ENCODE measurements at regions not wholly inside any gene's neighbourhood (a gene's known extent, or its start where the extent isn't known, plus 50 kb on each side); places are given as distances from the start of the nearest gene placed in this dataset.

DNA sequence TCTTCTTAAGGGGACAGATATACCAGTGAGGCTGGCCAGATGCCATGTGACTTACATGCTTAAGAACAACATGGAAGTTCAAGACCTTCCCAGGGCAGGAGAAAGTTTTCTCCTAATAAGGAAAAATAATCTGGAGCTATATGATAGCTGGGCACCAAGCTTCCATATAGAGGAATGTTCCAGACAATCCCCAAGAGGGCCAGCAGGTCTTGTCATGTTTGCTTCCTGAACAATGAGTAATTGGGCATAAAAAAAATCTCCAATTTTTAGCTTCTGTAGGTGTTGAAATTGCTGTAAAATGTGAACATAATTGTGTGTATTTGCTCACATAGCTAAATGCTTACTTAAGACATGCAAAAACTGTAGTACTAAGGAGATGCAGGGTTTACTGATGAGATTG is 809.5 kb upstream of the PIK3C3 start:
- Mint-ChIP-seq H3K27ac (no peak overlapping the region), H3K4me3 (no peak overlapping the region), H3K4me1 (peaks cover 10% of the 10 kb centered on the region; the same call in 2 of the 3 replicates), H3K9me3 (no peaks in the 10 kb centered on the region), H3K27me3 (ENCODE audit: insufficient read depth, low read depth, poor library complexity) (no peaks in the 10 kb centered on the region), H3K36me3 (ENCODE audit: low read depth) (no peaks in the 10 kb centered on the region)
- H3K4me2 ChIP-seq, result no peak overlapping the region
- H3F3A ChIP-seq (replicated peaks; ENCODE audit: low read depth), result no peaks in the 10 kb centered on the region
- no peaks in the 10 kb centered on the region for H3K36me3 ChIP-seq (ENCODE audit: insufficient read depth)
- no peaks in the 10 kb centered on the region for H3K9me2 ChIP-seq (ENCODE audit: insufficient read depth)
- no peaks in the 10 kb centered on the region for H3K79me2 ChIP-seq (replicated peaks; ENCODE audit: insufficient read depth)
- H2AFZ ChIP-seq, result no peak overlapping the region
- no peak for DNase-seq (ENCODE audit: low spot score)
- TF ChIP-seq ZNF114 (CRISPR knock-in tag; IDR thresholded peaks at IDR 0.05), result no peak
- no peak for TF ChIP-seq POLR2AphosphoS5 (IDR thresholded peaks at IDR 0.05; ENCODE audit: low read depth)
- TF ChIP-seq, protein P1, sequence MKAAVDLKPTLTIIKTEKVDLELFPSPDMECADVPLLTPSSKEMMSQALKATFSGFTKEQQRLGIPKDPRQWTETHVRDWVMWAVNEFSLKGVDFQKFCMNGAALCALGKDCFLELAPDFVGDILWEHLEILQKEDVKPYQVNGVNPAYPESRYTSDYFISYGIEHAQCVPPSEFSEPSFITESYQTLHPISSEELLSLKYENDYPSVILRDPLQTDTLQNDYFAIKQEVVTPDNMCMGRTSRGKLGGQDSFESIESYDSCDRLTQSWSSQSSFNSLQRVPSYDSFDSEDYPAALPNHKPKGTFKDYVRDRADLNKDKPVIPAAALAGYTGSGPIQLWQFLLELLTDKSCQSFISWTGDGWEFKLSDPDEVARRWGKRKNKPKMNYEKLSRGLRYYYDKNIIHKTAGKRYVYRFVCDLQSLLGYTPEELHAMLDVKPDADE (IDR thresholded peaks at IDR 0.05), result no peak
- TF ChIP-seq, protein P2, sequence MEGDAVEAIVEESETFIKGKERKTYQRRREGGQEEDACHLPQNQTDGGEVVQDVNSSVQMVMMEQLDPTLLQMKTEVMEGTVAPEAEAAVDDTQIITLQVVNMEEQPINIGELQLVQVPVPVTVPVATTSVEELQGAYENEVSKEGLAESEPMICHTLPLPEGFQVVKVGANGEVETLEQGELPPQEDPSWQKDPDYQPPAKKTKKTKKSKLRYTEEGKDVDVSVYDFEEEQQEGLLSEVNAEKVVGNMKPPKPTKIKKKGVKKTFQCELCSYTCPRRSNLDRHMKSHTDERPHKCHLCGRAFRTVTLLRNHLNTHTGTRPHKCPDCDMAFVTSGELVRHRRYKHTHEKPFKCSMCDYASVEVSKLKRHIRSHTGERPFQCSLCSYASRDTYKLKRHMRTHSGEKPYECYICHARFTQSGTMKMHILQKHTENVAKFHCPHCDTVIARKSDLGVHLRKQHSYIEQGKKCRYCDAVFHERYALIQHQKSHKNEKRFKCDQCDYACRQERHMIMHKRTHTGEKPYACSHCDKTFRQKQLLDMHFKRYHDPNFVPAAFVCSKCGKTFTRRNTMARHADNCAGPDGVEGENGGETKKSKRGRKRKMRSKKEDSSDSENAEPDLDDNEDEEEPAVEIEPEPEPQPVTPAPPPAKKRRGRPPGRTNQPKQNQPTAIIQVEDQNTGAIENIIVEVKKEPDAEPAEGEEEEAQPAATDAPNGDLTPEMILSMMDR (conservative IDR thresholded peaks at IDR 0.05; ENCODE audit: low read depth in 2 of 2), result no peak
- no peak for TF ChIP-seq NANOG (IDR thresholded peaks at IDR 0.05; ENCODE audit: borderline replicate concordance)
- TF ChIP-seq EZH2phosphoT487 (IDR thresholded peaks at IDR 0.05; ENCODE audit: unreplicated experiment), result no peak
- TF ChIP-seq JUNB (IDR thresholded peaks at IDR 0.05; ENCODE audit: unreplicated experiment), result no peak
- TF ChIP-seq, protein P3, sequence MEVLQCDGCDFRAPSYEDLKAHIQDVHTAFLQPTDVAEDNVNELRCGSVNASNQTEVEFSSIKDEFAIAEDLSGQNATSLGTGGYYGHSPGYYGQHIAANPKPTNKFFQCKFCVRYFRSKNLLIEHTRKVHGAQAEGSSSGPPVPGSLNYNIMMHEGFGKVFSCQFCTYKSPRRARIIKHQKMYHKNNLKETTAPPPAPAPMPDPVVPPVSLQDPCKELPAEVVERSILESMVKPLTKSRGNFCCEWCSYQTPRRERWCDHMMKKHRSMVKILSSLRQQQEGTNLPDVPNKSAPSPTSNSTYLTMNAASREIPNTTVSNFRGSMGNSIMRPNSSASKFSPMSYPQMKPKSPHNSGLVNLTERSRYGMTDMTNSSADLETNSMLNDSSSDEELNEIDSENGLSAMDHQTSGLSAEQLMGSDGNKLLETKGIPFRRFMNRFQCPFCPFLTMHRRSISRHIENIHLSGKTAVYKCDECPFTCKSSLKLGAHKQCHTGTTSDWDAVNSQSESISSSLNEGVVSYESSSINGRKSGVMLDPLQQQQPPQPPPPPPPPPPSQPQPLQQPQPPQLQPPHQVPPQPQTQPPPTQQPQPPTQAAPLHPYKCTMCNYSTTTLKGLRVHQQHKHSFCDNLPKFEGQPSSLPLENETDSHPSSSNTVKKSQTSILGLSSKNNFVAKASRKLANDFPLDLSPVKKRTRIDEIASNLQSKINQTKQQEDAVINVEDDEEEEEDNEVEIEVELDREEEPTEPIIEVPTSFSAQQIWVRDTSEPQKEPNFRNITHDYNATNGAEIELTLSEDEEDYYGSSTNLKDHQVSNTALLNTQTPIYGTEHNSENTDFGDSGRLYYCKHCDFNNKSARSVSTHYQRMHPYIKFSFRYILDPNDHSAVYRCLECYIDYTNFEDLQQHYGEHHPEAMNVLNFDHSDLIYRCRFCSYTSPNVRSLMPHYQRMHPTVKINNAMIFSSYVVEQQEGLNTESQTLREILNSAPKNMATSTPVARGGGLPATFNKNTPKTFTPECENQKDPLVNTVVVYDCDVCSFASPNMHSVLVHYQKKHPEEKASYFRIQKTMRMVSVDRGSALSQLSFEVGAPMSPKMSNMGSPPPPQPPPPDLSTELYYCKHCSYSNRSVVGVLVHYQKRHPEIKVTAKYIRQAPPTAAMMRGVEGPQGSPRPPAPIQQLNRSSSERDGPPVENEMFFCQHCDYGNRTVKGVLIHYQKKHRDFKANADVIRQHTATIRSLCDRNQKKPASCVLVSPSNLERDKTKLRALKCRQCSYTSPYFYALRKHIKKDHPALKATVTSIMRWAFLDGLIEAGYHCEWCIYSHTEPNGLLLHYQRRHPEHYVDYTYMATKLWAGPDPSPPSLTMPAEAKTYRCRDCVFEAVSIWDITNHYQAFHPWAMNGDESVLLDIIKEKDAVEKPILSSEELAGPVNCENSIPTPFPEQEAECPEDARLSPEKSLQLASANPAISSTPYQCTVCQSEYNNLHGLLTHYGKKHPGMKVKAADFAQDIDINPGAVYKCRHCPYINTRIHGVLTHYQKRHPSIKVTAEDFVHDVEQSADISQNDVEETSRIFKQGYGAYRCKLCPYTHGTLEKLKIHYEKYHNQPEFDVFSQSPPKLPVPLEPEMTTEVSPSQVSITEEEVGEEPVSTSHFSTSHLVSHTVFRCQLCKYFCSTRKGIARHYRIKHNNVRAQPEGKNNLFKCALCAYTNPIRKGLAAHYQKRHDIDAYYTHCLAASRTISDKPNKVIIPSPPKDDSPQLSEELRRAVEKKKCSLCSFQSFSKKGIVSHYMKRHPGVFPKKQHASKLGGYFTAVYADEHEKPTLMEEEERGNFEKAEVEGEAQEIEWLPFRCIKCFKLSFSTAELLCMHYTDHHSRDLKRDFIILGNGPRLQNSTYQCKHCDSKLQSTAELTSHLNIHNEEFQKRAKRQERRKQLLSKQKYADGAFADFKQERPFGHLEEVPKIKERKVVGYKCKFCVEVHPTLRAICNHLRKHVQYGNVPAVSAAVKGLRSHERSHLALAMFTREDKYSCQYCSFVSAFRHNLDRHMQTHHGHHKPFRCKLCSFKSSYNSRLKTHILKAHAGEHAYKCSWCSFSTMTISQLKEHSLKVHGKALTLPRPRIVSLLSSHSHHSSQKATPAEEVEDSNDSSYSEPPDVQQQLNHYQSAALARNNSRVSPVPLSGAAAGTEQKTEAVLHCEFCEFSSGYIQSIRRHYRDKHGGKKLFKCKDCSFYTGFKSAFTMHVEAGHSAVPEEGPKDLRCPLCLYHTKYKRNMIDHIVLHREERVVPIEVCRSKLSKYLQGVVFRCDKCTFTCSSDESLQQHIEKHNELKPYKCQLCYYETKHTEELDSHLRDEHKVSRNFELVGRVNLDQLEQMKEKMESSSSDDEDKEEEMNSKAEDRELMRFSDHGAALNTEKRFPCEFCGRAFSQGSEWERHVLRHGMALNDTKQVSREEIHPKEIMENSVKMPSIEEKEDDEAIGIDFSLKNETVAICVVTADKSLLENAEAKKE (CRISPR knock-in tag; IDR thresholded peaks at IDR 0.05), result no peak
- TF ChIP-seq ZNF331 (CRISPR knock-in tag; IDR thresholded peaks at IDR 0.05; ENCODE audit: low read depth), result no peak
- TF ChIP-seq, protein P4, sequence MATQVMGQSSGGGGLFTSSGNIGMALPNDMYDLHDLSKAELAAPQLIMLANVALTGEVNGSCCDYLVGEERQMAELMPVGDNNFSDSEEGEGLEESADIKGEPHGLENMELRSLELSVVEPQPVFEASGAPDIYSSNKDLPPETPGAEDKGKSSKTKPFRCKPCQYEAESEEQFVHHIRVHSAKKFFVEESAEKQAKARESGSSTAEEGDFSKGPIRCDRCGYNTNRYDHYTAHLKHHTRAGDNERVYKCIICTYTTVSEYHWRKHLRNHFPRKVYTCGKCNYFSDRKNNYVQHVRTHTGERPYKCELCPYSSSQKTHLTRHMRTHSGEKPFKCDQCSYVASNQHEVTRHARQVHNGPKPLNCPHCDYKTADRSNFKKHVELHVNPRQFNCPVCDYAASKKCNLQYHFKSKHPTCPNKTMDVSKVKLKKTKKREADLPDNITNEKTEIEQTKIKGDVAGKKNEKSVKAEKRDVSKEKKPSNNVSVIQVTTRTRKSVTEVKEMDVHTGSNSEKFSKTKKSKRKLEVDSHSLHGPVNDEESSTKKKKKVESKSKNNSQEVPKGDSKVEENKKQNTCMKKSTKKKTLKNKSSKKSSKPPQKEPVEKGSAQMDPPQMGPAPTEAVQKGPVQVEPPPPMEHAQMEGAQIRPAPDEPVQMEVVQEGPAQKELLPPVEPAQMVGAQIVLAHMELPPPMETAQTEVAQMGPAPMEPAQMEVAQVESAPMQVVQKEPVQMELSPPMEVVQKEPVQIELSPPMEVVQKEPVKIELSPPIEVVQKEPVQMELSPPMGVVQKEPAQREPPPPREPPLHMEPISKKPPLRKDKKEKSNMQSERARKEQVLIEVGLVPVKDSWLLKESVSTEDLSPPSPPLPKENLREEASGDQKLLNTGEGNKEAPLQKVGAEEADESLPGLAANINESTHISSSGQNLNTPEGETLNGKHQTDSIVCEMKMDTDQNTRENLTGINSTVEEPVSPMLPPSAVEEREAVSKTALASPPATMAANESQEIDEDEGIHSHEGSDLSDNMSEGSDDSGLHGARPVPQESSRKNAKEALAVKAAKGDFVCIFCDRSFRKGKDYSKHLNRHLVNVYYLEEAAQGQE (IDR thresholded peaks at IDR 0.05; ENCODE audit: unreplicated experiment), result no peak
- TF ChIP-seq STAT1 (IDR thresholded peaks at IDR 0.05; ENCODE audit: unreplicated experiment), result no peak
- no peak for TF ChIP-seq EZH2 (IDR thresholded peaks at IDR 0.05; ENCODE audit: low read depth, unreplicated experiment)
- no peak for TF ChIP-seq CREB1 (CRISPR knock-in tag; IDR thresholded peaks at IDR 0.05; ENCODE audit: low read depth)
- H4K20me1 ChIP-seq (replicated peaks; ENCODE audit: insufficient read depth), result no peaks in the 10 kb centered on the region
- ATAC-seq, result no peak
- H3K27me3 ChIP-seq (ENCODE audit: insufficient read depth), result no peaks in the 10 kb centered on the region
- no peak overlapping the region for H3K4me3 ChIP-seq
- H3K4me1 ChIP-seq (ENCODE audit: insufficient read depth), result peaks cover 9% of the 10 kb centered on the region; the same call in 1 of the 2 replicates
- H3K27ac ChIP-seq (ENCODE audit: low read depth), result no peak overlapping the region

Data from GM23338 (cell line).